ENCODE measurements at regions not wholly inside any gene's neighbourhood (a gene's known extent, or its start where the extent isn't known, plus 50 kb on each side); places are given as distances from the start of the nearest gene placed in this dataset.
"Not testable (repeated sequence)": the region's sequence is repeated elsewhere in the genome, so short reads cannot be mapped to it uniquely, and the experiment has no call there.

DNA sequence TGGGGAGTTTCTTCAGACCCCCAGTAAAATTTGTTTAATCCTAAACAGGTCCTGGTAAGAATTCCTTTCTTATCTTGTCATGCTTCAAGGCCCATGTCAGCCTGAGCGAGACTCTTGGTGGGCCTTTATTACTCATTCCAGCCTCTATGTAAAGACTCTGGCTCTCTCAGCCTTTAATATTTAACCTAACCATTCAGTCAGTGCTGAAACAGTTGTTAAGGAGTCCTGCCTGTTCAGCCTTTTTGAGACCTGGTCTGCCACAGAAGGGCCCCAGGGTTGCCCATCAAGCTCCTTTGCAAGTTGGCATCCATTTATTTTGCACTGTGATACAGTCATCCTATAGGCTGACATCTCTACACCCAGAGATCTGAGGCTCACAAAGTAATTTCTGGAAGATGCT lies 107.7 kb upstream of the VANGL1 start:
- Histone ChIP-seq H3K27ac (no peak overlapping the region), H3K36me3 (no peaks in the 10 kb centered on the region), H3K27me3 (no peaks in the 10 kb centered on the region), H3K4me1 (no peaks in the 10 kb centered on the region), H3K9me3 (no peaks in the 10 kb centered on the region), H3K4me3 (no peak overlapping the region)
- FAIRE-seq (no peak), DNase-seq (no peak), ATAC-seq (no peak)
- WGBS, 2 donors, result 82 to 100% methylated on average over 1 of the region's 1 CpG
- no peak for TF ChIP-seq CTCF (IDR thresholded peaks at IDR 0.05)
- intact Hi-C loops (cut with DNase I), result no loop called here

DNA sequence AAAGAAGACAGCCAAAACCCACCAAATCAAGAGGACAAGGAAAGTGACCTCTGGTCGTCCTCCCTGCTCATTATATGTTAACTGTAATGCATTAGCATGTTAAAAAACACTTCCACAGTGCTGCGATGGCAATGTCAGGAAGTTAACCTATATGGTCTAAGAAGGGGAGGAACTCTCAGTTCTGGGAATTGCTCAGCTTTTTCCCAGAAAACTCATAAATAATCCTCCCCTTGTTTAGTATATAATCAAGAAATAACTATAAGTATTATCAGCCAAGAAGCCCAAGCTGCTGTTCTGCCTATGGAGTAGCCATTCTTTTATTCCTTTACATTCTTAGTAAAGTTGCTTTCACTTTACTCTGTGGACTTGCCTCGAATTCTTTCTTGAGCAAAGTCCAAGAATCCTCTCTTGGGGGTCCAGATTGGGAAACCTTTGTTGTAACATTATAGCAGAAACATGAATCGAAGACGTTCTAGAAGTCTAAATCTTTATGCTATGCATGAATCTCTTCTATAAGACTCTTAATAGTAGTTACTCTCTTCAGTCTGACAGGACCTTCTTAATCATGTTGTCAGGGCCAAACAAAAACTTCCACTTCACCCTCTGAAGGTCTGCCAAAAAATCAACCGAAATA lies 110.0 kb upstream of the VANGL1 start:
- Histone ChIP-seq H3K4me3 (no peak overlapping the region), H3K4me1 (no peaks in the 10 kb centered on the region), H3K9me3 (no peaks in the 10 kb centered on the region), H3K27ac (no peak overlapping the region), H3K27me3 (no peaks in the 10 kb centered on the region), H3K36me3 (no peaks in the 10 kb centered on the region)
- no peak for ATAC-seq
- no peak for DNase-seq
- no peak for TF ChIP-seq CTCF (IDR thresholded peaks at IDR 0.05)
- intact Hi-C loops (cut with DNase I), result no loop called here
- no peak for FAIRE-seq
- WGBS, 2 donors, result 42 to 45% methylated on average over 6 of the region's 6 CpGs

DNA sequence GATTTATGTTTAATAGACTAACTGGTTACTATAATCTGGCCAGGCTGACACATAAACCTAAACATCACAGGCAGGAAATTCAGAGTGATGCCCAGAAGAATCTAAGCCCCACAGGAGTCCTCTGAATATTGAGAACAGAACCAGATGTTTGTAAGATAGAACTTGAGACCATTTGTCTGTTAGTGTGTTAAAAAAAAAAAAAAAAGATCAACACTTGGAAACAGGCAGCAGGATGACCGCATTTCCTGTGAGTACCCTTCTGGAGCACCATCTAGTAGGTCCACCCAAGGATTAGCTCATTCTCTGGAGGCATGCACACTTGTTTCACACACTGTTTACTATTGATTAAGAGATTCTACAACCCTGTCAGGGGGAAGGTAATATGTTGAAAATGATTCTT lies 111.4 kb upstream of the VANGL1 start:
- Histone ChIP-seq H3K9me3 (no peaks in the 10 kb centered on the region), H3K27me3 (no peaks in the 10 kb centered on the region), H3K27ac (no peak overlapping the region), H3K4me3 (no peak overlapping the region), H3K4me1 (no peaks in the 10 kb centered on the region), H3K36me3 (no peaks in the 10 kb centered on the region)
- TF ChIP-seq CTCF (IDR thresholded peaks at IDR 0.05), result no peak
- no peak for FAIRE-seq
- ATAC-seq, result no peak
- WGBS, 2 donors, result 31 to 95% methylated on average over 1 of the region's 1 CpG
- DNase-seq, result no peak
- intact Hi-C loops (cut with DNase I), result no loop called here

DNA sequence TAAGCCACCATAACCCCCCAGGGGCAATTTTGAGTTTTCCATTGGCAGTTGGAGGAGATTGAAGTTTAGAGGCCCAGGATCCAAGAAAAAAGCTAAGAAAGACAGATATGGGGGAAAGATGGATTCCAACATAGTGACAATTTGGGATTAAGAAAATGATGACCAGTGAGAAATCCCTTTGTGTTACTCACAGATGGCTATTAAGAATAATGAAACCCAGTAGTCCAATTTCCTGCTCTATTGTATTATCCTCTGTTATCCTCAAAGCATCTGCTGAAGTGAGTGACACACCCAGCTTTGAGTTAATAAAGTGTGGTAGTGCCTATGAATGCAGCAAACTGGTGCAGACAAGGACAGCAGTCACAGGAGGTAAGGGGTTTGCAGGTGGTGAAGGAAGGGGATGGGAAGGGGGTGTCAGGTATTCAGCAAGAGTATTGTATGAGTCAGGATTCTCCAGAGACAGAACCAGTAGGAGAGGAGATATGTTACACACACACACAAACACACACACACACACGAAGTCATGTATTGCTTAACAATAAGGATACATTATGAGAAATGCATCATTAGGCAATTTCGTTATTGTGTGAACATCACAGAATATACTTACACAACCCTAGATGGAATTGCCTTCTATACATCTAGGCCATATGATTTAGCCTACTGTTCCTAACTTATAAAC lies 112.4 kb upstream of the VANGL1 start:
- H3K27me3 ChIP-seq, result no peaks in the 10 kb centered on the region
- H3K27ac ChIP-seq, result no peak overlapping the region
- no peaks in the 10 kb centered on the region for H3K36me3 ChIP-seq
- 41 to 83% methylated on average over 2 of the region's 2 CpGs for WGBS, 2 donors
- H3K4me1 ChIP-seq, result no peaks in the 10 kb centered on the region
- no peak for TF ChIP-seq CTCF (IDR thresholded peaks at IDR 0.05)
- no peak overlapping the region for H3K4me3 ChIP-seq
- ATAC-seq (no peak), FAIRE-seq (no peak), DNase-seq (no peak)
- intact Hi-C loops (cut with DNase I), result no loop called here
- H3K9me3 ChIP-seq, result no peaks in the 10 kb centered on the region

DNA sequence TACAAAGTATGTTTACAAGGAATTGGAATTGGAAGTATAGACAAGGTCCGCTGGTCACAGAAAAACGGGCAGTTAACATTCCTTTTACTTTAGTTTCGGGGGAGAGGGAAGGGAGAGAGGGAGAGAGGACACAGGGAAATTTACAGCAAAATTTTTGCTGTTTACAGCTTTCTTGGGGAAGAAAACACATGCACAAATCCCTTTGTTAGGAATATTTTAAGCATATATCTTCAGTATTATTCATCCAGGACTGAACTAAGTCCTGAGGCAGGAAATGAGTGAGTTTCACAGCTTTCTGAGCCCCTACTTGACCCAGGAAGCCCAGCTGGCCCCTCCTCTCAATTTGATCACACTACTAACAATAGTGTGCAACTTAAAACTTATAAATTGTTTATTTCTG lies 113.4 kb upstream of the VANGL1 start:
- 65 to 68% methylated on average over 3 of the region's 3 CpGs for WGBS, 2 donors
- DNase-seq; H3K4me1 ChIP-seq; H3K9me3 ChIP-seq; intact Hi-C loops (cut with DNase I); FAIRE-seq; H3K27me3 ChIP-seq; ATAC-seq; H3K36me3 ChIP-seq; H3K4me3 ChIP-seq; H3K27ac ChIP-seq: not testable (repeated sequence)
